HuH-7.5 (cell line): ENCODE measurements at regions not wholly inside any gene's neighbourhood (a gene's known extent, or its start where the extent isn't known, plus 50 kb on each side); places are given as distances from the start of the nearest gene placed in this dataset.

Experiments used
- DNase-seq: peaks from one replicate; pipeline ENCODE4 v3.0.0; 2011; ENCODE audit warnings: low spot score

- no peak for DNase-seq
Measured at GRCh38 chr20:11719153-11719552, 198.5 kb upstream of the BTBD3 start.

- no peak for DNase-seq
Measured at GRCh38 chr20:11721411-11721810, 196.3 kb upstream of the BTBD3 start.

GRCh38 chr20:11724097-11724496, 193.6 kb upstream of the BTBD3 start:
- DNase-seq: no peak

GRCh38 chr20:11726026-11726425, 191.7 kb upstream of the BTBD3 start:
- DNase-seq: no peak

GRCh38 chr20:11727708-11728107, 190.0 kb upstream of the BTBD3 start:
- DNase-seq: no peak

- no peak for DNase-seq
Measured at GRCh38 chr20:11728937-11729336, 188.8 kb upstream of the BTBD3 start.

- no peak for DNase-seq
Measured at GRCh38 chr20:11729806-11730205, 187.9 kb upstream of the BTBD3 start.

- no peak for DNase-seq
Measured at GRCh38 chr20:11734431-11734830, 183.3 kb upstream of the BTBD3 start.

GRCh38 chr20:11738852-11739251, 178.8 kb upstream of the BTBD3 start:
- DNase-seq: no peak

- DNase-seq: no peak
Measured at GRCh38 chr20:11740975-11741374, 176.7 kb upstream of the BTBD3 start.

- DNase-seq: no peak
Measured at GRCh38 chr20:11745145-11745544, 172.5 kb upstream of the BTBD3 start.

- no peak for DNase-seq
Measured at GRCh38 chr20:11748436-11748835, 169.3 kb upstream of the BTBD3 start.

GRCh38 chr20:11752336-11752735, 165.4 kb upstream of the BTBD3 start:
- no peak for DNase-seq

- DNase-seq: no peak
Measured at GRCh38 chr20:11753155-11753554, 164.5 kb upstream of the BTBD3 start.

GRCh38 chr20:11754451-11754850, 163.2 kb upstream of the BTBD3 start:
- no peak for DNase-seq

GRCh38 chr20:11755071-11755841, 162.4 kb upstream of the BTBD3 start:
- DNase-seq: no peak

GRCh38 chr20:11761497-11761896, 156.2 kb upstream of the BTBD3 start:
- DNase-seq: no peak

GRCh38 chr20:11766961-11767360, 150.7 kb upstream of the BTBD3 start:
- no peak for DNase-seq

- no peak for DNase-seq
Measured at GRCh38 chr20:11769825-11770224, 147.9 kb upstream of the BTBD3 start.

GRCh38 chr20:11772226-11772730, 145.4 kb upstream of the BTBD3 start:
- no peak for DNase-seq

GRCh38 chr20:11776687-11777086, 141.0 kb upstream of the BTBD3 start:
- no peak for DNase-seq

GRCh38 chr20:11777387-11778205, 140.1 kb upstream of the BTBD3 start:
- DNase-seq: no peak

GRCh38 chr20:11778206-11778570, 139.5 kb upstream of the BTBD3 start:
- DNase-seq: no peak
